GM15510 (cell line): ENCODE measurements at regions not wholly inside any gene's neighbourhood (a gene's known extent, or its start where the extent isn't known, plus 50 kb on each side); places are given as distances from the start of the nearest gene placed in this dataset.

Source experiments
- POLR2A ChIP-seq: IDR thresholded peaks from 3 replicates; pipeline ENCODE4 v1.6.1; 2011; ENCODE audit warnings: borderline replicate concordance; ENCODE audit not compliant: insufficient read length; ENCODE audit errors: extremely low read depth

DNA sequence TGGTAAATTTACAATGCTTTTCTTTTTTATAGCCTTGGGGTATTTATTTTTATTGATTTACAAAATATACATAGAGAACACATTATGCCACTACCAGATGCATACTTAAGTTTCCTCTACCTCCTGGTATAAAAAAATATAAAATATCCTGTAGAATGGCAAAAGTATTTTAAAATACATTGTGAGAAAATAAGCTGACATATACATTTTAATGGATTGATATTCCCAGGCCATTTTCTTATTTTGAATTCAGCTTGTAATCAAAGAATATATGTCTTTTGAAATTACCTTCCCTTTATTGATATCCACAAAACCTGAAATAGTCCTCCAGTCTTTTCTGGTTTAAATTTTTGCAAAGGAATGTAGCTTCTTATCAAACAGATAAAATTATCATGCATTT, 923.9 kb downstream of the CDH18 start:
- no peak for TF ChIP-seq POLR2A

GRCh38 chr5:19067741-19068140, 920.3 kb downstream of the CDH18 start:
- no peak for TF ChIP-seq POLR2A

DNA sequence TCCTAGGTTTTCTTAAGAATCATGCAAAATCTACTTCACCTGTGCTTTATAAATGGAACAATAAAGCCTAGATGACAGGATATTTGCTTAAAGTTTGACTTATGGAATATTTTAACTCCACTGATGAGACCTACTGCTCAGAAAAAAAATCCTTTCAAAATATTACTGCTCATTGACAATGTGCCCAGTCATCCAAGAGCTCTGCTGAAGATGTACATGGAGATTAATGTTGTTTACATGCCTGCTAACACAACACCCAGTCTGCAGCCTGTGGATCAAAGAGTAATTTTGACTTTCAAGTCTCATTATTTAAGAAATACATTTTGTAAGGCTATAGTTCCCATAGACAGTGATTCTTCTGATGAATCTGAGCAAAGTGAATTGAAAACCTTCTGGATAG, 889.6 kb downstream of the CDH18 start:
- no peak for TF ChIP-seq POLR2A

DNA sequence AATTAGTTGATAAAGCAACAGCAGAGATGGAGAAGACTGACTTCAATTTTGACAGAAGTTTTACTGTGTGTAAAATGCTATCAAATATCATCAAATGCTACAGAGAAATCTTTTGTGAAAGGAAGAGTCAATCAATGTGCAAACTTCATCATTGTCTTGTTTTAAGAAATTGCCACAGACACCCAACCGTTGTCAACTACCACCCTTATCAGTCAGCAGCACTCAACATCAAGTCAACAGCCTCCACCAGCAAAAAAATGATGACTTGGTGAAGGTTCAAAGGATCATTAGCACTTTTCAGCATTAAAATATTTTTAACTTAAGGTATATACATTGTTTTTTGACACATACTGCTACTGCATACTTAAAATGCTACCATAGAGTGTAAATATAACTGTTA, 888.8 kb downstream of the CDH18 start:
- no peak for TF ChIP-seq POLR2A

- TF ChIP-seq POLR2A, result no peak
Observed at GRCh38 chr5:19104948-19105347, 883.1 kb downstream of the CDH18 start.

GRCh38 chr5:19122923-19123322, 865.1 kb downstream of the CDH18 start:
- no peak for TF ChIP-seq POLR2A

DNA sequence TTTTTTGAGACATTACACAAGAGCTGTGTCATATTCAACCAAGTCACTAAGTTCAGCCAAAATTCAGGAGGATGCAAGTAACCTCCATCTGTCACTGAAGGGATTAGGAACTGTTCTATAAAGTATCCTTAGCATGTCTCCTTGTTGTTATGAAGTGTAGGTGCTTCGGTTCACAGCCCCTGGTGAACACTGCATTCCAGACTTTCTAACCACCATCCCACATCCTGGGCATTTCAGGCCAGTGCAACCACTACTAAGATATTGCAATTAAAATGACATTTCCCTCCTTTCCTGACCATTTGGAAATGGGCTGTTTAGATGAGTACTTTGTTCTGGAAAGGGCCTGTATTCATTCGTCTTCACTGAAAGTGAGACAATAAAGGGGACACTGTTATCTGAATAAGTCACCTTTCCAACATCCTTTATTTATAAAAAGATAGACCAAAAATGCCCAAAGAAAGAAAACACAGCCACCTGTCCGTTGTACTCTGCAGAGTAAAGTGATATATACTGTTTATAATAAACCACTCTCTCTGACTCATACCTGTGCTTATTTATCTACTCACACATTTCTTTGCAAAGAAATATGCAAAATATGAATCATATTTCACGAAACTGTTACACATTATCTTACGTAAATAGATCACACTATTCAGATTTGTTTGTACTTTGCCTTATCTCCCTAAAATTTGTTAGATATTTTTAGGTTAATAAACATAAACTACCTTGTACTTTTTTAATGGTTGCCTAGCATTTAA, 861.9 kb downstream of the CDH18 start:
- TF ChIP-seq POLR2A, result no peak

- TF ChIP-seq POLR2A, result no peak
Observed at GRCh38 chr5:19140276-19140675, 847.7 kb downstream of the CDH18 start.

GRCh38 chr5:19143935-19144334, 844.1 kb downstream of the CDH18 start:
- TF ChIP-seq POLR2A, result no peak

- no peak for TF ChIP-seq POLR2A
Observed at GRCh38 chr5:19169426-19169825, 818.6 kb downstream of the CDH18 start.

DNA sequence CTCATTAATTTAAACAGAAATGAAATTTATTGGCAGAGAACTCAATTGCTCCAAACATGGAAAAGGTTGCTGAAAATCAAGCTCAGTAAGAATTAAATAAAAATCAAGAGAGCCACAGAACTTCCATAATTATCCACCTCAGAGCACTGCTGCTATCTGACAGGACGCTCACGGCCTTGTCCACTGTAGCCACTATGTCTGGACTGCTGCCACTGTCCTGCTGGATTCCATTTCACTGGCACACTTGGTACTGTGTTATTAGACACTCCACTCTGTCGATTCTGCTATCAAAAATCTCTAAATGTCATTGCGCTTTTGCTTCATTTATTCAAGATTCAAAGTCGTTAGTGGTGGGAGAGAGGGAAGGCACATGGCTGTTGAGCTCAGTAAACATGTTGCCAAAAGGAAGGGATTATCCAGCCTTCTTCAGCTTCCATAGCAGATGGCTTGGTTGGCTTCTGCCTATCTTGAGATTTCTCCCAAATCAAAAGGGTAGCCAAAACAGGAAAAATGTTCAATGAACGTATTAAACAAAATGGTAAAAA, 815.0 kb downstream of the CDH18 start:
- TF ChIP-seq POLR2A, result no peak

DNA sequence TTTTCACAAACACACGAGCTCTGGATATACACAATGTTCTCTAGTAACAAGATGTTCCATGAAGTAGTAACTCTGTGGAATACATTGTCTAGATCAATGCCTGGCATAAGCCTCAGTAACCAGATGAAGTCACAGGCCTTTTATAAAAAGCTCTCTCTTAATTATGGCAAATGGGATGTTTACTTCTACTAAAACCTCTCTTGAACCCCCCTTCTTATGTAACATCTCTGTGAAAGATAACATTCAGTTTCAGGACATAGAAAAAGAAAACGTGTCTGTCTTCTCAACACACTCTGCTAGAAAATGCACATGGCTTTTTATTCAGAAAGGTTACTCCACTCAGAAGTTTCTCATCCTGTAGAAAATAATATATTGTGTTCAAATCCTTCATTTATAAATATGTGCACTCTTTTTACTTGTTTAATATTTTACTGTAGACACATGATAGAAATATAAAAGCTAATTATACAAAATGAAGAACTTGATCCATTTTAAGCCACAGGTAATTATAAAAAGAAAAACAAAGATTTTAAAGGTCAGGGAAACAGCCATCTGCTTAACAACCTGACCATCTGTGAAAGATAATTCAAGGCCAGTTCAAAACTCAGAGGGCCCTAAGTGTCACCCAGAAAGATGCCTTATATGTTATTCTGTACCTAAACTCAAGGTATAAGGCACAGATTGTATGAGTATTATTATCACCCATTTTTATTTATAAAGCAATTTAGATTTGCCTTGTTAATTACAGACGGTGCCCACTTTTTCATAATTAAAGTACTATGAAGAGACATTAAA, 812.0 kb downstream of the CDH18 start:
- no peak for TF ChIP-seq POLR2A

DNA sequence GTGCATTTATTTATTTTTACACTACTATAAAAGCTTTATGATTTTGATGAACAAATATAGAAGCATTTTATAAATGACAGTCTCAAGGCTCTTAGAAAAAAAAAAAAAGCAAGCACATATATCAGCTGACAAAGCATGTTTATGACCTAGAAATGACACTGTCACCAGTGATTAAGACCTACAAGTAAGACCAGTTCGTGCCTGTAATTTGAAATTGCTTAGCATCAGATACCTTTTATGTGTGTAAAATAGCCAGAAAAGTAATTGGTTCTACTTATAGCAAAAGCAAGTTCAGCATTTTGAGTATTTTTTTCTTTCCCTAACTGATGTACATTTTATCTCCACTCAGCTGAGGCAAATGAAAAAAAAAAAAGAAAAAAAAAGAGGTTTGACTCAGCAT, 808.4 kb downstream of the CDH18 start:
- no peak for TF ChIP-seq POLR2A

GRCh38 chr5:19189176-19189575, 798.8 kb downstream of the CDH18 start:
- TF ChIP-seq POLR2A, result no peak

GRCh38 chr5:19193631-19194030, 794.4 kb downstream of the CDH18 start:
- no peak for TF ChIP-seq POLR2A

GRCh38 chr5:19196631-19197030, 791.4 kb downstream of the CDH18 start:
- TF ChIP-seq POLR2A, result no peak
